ENCODE measurements at regions not wholly inside any gene's neighbourhood (a gene's known extent, or its start where the extent isn't known, plus 50 kb on each side); places are given as distances from the start of the nearest gene placed in this dataset.

DNA sequence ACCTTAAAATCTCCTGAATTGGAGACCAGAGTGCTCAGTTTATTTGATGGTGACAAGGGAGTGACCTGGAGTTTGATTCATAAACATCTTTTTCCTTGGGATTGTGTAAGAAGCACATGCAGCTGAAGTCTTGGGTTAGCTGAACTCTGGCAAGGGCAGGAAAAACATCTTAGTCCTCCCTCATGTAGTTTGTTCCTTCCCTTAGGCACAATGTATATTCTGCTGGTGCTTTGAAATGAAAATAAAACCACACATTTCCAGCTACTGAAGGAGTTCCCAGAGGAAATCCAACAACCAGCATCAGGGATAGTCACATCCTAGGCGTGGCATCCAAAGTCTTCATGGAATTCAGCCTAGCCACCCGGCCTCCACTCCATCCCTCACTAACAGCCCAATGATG lies 95.2 kb upstream of the PAPPA start (continued):
- no peak for TF ChIP-seq EP300 (IDR thresholded peaks at IDR 0.05; ENCODE audit: borderline replicate concordance in 1 of 2, low read depth in 1 of 2, low read length in 1 of 2)
- TF ChIP-seq, protein P1, sequence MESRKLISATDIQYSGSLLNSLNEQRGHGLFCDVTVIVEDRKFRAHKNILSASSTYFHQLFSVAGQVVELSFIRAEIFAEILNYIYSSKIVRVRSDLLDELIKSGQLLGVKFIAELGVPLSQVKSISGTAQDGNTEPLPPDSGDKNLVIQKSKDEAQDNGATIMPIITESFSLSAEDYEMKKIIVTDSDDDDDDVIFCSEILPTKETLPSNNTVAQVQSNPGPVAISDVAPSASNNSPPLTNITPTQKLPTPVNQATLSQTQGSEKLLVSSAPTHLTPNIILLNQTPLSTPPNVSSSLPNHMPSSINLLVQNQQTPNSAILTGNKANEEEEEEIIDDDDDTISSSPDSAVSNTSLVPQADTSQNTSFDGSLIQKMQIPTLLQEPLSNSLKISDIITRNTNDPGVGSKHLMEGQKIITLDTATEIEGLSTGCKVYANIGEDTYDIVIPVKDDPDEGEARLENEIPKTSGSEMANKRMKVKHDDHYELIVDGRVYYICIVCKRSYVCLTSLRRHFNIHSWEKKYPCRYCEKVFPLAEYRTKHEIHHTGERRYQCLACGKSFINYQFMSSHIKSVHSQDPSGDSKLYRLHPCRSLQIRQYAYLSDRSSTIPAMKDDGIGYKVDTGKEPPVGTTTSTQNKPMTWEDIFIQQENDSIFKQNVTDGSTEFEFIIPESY (IDR thresholded peaks at IDR 0.05; ENCODE audit: borderline replicate concordance, low read depth): no peak
- no peak for TF ChIP-seq GABPA (IDR thresholded peaks at IDR 0.05; ENCODE audit: low read depth)

DNA sequence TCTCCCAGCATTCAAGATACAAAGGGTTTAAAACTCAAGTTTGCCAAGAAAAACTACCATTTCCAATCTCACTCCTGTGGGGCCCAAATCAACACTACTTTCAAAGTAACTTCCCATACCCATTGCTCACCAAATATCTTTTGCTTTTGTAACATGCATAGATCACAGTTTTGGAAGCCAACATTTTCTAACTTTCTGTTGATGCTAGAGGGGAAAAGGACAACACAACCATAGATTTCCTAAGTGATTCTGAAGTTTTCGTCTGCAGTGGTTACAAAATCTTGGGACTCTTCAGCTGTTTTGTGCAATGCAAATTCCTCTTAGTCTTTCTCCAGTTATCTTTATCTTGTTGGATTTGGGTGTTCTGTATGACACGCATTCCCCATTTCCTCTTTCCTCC lies 94.1 kb upstream of the PAPPA start:
- H3K9ac ChIP-seq: no peak overlapping the region
- H3K36me3 ChIP-seq (replicated peaks in 1 of 2; ENCODE audit: control insufficient read depth in 1 of 2, insufficient read depth in 2 of 2, low read length in 1 of 2): no peaks in the 10 kb centered on the region
- no peak overlapping the region for H3K4me2 ChIP-seq
- TF ChIP-seq RAD21 (IDR thresholded peaks at IDR 0.05; ENCODE audit: low read length) (no peak), RCOR1 (IDR thresholded peaks at IDR 0.05; ENCODE audit: low read length) (no peak), MEF2A (IDR thresholded peaks at IDR 0.05; ENCODE audit: borderline replicate concordance, low read depth) (no peak), FOXJ3 (CRISPR knock-in tag; IDR thresholded peaks at IDR 0.05) (no peak), SMC3 (IDR thresholded peaks at IDR 0.05; ENCODE audit: low read depth, low read length) (no peak), JUND (IDR thresholded peaks at IDR 0.05) (no peak), NFIC (IDR thresholded peaks at IDR 0.05; ENCODE audit: borderline replicate concordance) (no peak), RXRA (IDR thresholded peaks at IDR 0.05; ENCODE audit: borderline replicate concordance, low read depth) (no peak), MXI1 (IDR thresholded peaks at IDR 0.05; ENCODE audit: low read depth, low read length) (no peak), EP300 (IDR thresholded peaks at IDR 0.05; ENCODE audit: borderline replicate concordance in 1 of 2, low read depth in 1 of 2, low read length in 1 of 2) (no peak), TAF1 (IDR thresholded peaks at IDR 0.05; ENCODE audit: borderline replicate concordance, low read depth, low read length) (no peak), CHD2 (IDR thresholded peaks at IDR 0.05; ENCODE audit: low read length, partially characterized antibody) (no peak), FOXM1 (IDR thresholded peaks at IDR 0.05; ENCODE audit: low read depth) (no peak), YY1 (IDR thresholded peaks at IDR 0.05; ENCODE audit: low read depth) (no peak)
- TF ChIP-seq, protein P2, sequence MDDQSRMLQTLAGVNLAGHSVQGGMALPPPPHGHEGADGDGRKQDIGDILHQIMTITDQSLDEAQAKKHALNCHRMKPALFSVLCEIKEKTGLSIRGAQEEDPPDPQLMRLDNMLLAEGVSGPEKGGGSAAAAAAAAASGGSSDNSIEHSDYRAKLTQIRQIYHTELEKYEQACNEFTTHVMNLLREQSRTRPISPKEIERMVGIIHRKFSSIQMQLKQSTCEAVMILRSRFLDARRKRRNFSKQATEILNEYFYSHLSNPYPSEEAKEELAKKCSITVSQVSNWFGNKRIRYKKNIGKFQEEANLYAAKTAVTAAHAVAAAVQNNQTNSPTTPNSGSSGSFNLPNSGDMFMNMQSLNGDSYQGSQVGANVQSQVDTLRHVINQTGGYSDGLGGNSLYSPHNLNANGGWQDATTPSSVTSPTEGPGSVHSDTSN (IDR thresholded peaks at IDR 0.05): no peak
- TF ChIP-seq, protein P3, sequence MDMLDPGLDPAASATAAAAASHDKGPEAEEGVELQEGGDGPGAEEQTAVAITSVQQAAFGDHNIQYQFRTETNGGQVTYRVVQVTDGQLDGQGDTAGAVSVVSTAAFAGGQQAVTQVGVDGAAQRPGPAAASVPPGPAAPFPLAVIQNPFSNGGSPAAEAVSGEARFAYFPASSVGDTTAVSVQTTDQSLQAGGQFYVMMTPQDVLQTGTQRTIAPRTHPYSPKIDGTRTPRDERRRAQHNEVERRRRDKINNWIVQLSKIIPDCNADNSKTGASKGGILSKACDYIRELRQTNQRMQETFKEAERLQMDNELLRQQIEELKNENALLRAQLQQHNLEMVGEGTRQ (IDR thresholded peaks at IDR 0.05; ENCODE audit: borderline replicate concordance, low read depth, low read length): no peak
- TF ChIP-seq, protein P4, sequence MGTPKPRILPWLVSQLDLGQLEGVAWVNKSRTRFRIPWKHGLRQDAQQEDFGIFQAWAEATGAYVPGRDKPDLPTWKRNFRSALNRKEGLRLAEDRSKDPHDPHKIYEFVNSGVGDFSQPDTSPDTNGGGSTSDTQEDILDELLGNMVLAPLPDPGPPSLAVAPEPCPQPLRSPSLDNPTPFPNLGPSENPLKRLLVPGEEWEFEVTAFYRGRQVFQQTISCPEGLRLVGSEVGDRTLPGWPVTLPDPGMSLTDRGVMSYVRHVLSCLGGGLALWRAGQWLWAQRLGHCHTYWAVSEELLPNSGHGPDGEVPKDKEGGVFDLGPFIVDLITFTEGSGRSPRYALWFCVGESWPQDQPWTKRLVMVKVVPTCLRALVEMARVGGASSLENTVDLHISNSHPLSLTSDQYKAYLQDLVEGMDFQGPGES (IDR thresholded peaks at IDR 0.05; ENCODE audit: low read depth, low read length): no peak
- H3F3A ChIP-seq (replicated peaks; ENCODE audit: insufficient read depth): no peaks in the 10 kb centered on the region
- no peaks in the 10 kb centered on the region for H3K4me1 ChIP-seq (ENCODE audit: control insufficient read depth in 1 of 2, insufficient read depth in 2 of 2, low read depth in 1 of 2, low read length in 1 of 2)
- CTCF ChIA-PET: no interaction called here
- H3K4me3 ChIP-seq (ENCODE audit: low read depth in 2 of 2, low read length in 1 of 2): no peak overlapping the region
- no peaks in the 10 kb centered on the region for H3K79me2 ChIP-seq (ENCODE audit: insufficient read depth)
- 96% methylated on average over 2 of the region's 2 CpGs for WGBS (ENCODE audit: low lambda C conversion rate)
- H4K20me1 ChIP-seq (ENCODE audit: insufficient read depth): no peaks in the 10 kb centered on the region
- no peaks in the 10 kb centered on the region for H3K9me2 ChIP-seq
- no peaks in the 10 kb centered on the region for H3K9me3 ChIP-seq
- POLR2A ChIA-PET: no interaction called here
- no peaks in the 10 kb centered on the region for H3K27me3 ChIP-seq (ENCODE audit: insufficient read depth)
- no peak overlapping the region for H2AFZ ChIP-seq (ENCODE audit: low read depth)
- no peak for DNase-seq
- H3K27ac ChIP-seq (ENCODE audit: low read depth in 2 of 2, low read length in 1 of 2): no peak overlapping the region

Measured in SK-N-SH (cell line).